HL-60 (cell line): ENCODE measurements at regions not wholly inside any gene's neighbourhood (a gene's known extent, or its start where the extent isn't known, plus 50 kb on each side); places are given as distances from the start of the nearest gene placed in this dataset.

Source experiments
- CTCF ChIP-seq: IDR thresholded peaks from one replicate; pipeline ENCODE4 v1.5.1; 2011; ENCODE audit warnings: low read length, control low read depth, inconsistent platforms; ENCODE audit not compliant: insufficient read depth
- POLR2AphosphoS5 ChIP-seq: IDR thresholded peaks from 2 replicates; pipeline ENCODE4 v1.6.1; 2012; ENCODE audit warnings: low read depth

DNA sequence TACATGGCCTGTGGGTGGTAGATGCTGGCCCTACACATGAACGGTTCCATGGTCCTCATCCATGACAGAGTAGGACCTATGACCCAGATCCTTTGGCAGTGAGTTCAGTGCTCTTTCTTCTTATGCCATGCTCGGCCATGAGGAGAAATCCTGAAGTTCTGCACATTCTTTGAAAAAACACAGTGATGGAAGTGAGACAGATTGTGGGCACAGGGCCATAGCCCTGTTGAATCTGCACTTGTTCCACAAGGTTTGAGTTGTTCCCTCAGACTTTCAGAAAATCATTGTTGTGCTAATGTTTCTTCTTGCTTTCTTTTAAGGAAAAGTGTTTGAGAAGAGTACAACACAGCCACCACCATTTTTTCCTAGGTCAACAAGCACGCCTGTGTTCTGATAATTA lies 180.0 kb downstream of the C12orf75 start:
- no peak for TF ChIP-seq POLR2AphosphoS5
- TF ChIP-seq CTCF: no peak
